Kidney epithelial cell (primary cell): ENCODE measurements at regions not wholly inside any gene's neighbourhood (a gene's known extent, or its start where the extent isn't known, plus 50 kb on each side); places are given as distances from the start of the nearest gene placed in this dataset.

Experiments
- DNase-seq: peaks from one replicate; pipeline ENCODE4 v3.0.0-alpha.2; 2010; ENCODE audit warnings: low read depth
- H3K27me3 ChIP-seq: 2 replicates; pipeline ENCODE4 v1.6.0; 2011; ENCODE audit warnings: low read length; ENCODE audit not compliant: control insufficient read depth, insufficient read depth
- H3K36me3 ChIP-seq: 2 replicates; pipeline ENCODE4 v1.5.1; 2011; ENCODE audit warnings: low read length; ENCODE audit not compliant: control insufficient read depth, insufficient read depth
- H3K4me3 ChIP-seq: 2 replicates; pipeline ENCODE4 v1.5.1; 2011; ENCODE audit warnings: low read depth, mild to moderate bottlenecking, control low read depth, low read length
- CTCF ChIP-seq: IDR thresholded peaks from 2 replicates; pipeline ENCODE4 v1.5.1; 2011; ENCODE audit warnings: mild to moderate bottlenecking, moderate library complexity, low read length, control low read depth, inconsistent platforms; ENCODE audit not compliant: insufficient read depth, poor library complexity, severe bottlenecking

GRCh38 chr21:27250366-27250765, 283.5 kb upstream of the ADAMTS5 start:
- no peak for TF ChIP-seq CTCF
- H3K27me3 ChIP-seq, result no peaks in the 10 kb centered on the region
- H3K36me3 ChIP-seq, result no peaks in the 10 kb centered on the region
- H3K4me3 ChIP-seq, result no peak overlapping the region
- DNase-seq, result no peak

- H3K4me3 ChIP-seq, result no peak overlapping the region
- no peaks in the 10 kb centered on the region for H3K36me3 ChIP-seq
- no peak for TF ChIP-seq CTCF
- no peaks in the 10 kb centered on the region for H3K27me3 ChIP-seq
- DNase-seq, result no peak
Observed at GRCh38 chr21:27248814-27249213, 281.9 kb upstream of the ADAMTS5 start.

- Histone ChIP-seq H3K36me3 (no peaks in the 10 kb centered on the region), H3K4me3 (no peak overlapping the region), H3K27me3 (no peaks in the 10 kb centered on the region)
- no peak for TF ChIP-seq CTCF
- DNase-seq, result peak; percentile 51
Observed at GRCh38 chr21:27246741-27247140, 279.9 kb upstream of the ADAMTS5 start.

GRCh38 chr21:27244776-27245175, 277.9 kb upstream of the ADAMTS5 start:
- DNase-seq, result no peak
- Histone ChIP-seq H3K4me3 (no peak overlapping the region), H3K27me3 (no peaks in the 10 kb centered on the region), H3K36me3 (no peaks in the 10 kb centered on the region)
- TF ChIP-seq CTCF, result no peak

GRCh38 chr21:27244352-27244751, 277.5 kb upstream of the ADAMTS5 start:
- H3K27me3 ChIP-seq, result no peaks in the 10 kb centered on the region
- H3K4me3 ChIP-seq, result no peak overlapping the region
- no peaks in the 10 kb centered on the region for H3K36me3 ChIP-seq
- TF ChIP-seq CTCF, result no peak
- no peak for DNase-seq

GRCh38 chr21:27240839-27241238, 274.0 kb upstream of the ADAMTS5 start:
- DNase-seq, result no peak
- Histone ChIP-seq H3K36me3 (no peaks in the 10 kb centered on the region), H3K4me3 (no peak overlapping the region), H3K27me3 (no peaks in the 10 kb centered on the region)
- TF ChIP-seq CTCF, result no peak
